Activated CD4-positive, alpha-beta T cell treated with anti-CD3 and anti-CD28 coated beads, Interleukin-10, Interleukin-2, amounts not matched to agents 100 ng/mL and 50 ng/mL, durations not matched to agents 16 hours and 8 hours (primary cell): ENCODE measurements at regions not wholly inside any gene's neighbourhood (a gene's known extent, or its start where the extent isn't known, plus 50 kb on each side); places are given as distances from the start of the nearest gene placed in this dataset.
A peak's percentile ranks its signal among the peaks of the same experiment; 100 is the strongest.
"Not testable (repeated sequence)": the region's sequence is repeated elsewhere in the genome, so short reads cannot be mapped to it uniquely, and the experiment has no call there.

Source experiments
- DNase-seq: peaks from one replicate; pipeline ENCODE4 v3.0.0-alpha.2; 2020

GRCh38 chr9:41272879-41273548, 83.9 kb upstream of the ZNG1F start:
- DNase-seq = peak; percentile 54

GRCh38 chr9:41270992-41271391, 81.9 kb upstream of the ZNG1F start:
- DNase-seq = not testable (repeated sequence)

- DNase-seq = not testable (repeated sequence)
Measured at GRCh38 chr9:41269471-41269870, 80.4 kb upstream of the ZNG1F start.

- not testable (repeated sequence) for DNase-seq
Measured at GRCh38 chr9:41269054-41269453, 79.9 kb upstream of the ZNG1F start.

GRCh38 chr9:41266602-41267001, 77.5 kb upstream of the ZNG1F start:
- not testable (repeated sequence) for DNase-seq

GRCh38 chr9:41266000-41266399, 76.9 kb upstream of the ZNG1F start:
- DNase-seq = not testable (repeated sequence)

- DNase-seq = not testable (repeated sequence)
Measured at GRCh38 chr9:41251973-41252372, 62.9 kb upstream of the ZNG1F start.

GRCh38 chr9:41251101-41251500, 62.0 kb upstream of the ZNG1F start:
- not testable (repeated sequence) for DNase-seq

GRCh38 chr9:41246702-41247101, 57.6 kb upstream of the ZNG1F start:
- DNase-seq = not testable (repeated sequence)
